ENCODE measurements at regions not wholly inside any gene's neighbourhood (a gene's known extent, or its start where the extent isn't known, plus 50 kb on each side); places are given as distances from the start of the nearest gene placed in this dataset.

DNA sequence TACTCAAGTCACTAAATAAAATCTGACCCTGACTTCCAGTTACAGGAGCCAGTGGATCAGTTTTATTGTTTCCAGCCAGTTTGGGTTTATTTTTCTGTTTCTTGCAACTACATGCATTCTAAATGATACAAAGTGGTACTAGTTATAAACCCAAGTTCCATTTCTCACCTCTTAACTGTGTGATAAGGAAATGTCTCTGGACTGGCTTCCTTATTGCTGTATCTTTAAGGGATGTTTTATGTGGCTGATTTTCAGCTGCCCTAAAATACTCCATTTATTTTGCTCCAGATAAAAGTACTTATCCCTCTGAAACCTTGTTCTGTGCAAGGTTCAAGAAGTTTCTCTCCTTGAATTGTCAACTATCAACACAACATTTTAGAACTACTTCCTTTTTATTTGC, 107.9 kb upstream of the DLX2 start:
- DNase-seq (ENCODE audit: low read depth) = no peak
- H3K4me3 ChIP-seq (ENCODE audit: low read depth, low read length) = no peak overlapping the region
- TF ChIP-seq, protein P1, sequence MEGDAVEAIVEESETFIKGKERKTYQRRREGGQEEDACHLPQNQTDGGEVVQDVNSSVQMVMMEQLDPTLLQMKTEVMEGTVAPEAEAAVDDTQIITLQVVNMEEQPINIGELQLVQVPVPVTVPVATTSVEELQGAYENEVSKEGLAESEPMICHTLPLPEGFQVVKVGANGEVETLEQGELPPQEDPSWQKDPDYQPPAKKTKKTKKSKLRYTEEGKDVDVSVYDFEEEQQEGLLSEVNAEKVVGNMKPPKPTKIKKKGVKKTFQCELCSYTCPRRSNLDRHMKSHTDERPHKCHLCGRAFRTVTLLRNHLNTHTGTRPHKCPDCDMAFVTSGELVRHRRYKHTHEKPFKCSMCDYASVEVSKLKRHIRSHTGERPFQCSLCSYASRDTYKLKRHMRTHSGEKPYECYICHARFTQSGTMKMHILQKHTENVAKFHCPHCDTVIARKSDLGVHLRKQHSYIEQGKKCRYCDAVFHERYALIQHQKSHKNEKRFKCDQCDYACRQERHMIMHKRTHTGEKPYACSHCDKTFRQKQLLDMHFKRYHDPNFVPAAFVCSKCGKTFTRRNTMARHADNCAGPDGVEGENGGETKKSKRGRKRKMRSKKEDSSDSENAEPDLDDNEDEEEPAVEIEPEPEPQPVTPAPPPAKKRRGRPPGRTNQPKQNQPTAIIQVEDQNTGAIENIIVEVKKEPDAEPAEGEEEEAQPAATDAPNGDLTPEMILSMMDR (conservative IDR thresholded peaks at IDR 0.05; ENCODE audit: low read depth, low read length) = no peak

DNA sequence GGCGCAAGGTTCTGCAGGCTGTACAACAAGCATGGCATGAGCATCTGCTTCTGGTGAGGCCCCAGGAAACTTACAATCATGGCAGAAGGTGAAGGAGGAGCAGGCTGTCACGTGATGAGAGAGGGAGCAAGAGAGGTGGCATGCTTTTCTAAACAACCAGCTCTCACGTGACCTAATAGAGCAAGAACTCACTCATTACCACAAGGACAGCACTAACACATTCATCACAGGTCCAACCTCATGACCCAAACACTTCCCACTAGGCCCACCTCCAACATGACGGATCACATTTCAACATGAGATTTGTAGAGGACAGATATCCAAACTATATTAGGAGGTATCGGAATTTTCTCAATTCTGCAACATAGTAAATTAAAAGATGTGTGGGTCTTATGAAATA, 108.8 kb upstream of the DLX2 start:
- no peak for DNase-seq (ENCODE audit: low read depth)
- H3K4me3 ChIP-seq (ENCODE audit: low read depth, low read length) = no peak overlapping the region
- TF ChIP-seq, protein P1 (conservative IDR thresholded peaks at IDR 0.05; ENCODE audit: low read depth, low read length) = no peak

GRCh38 chr2:172213116-172213860, 110.6 kb upstream of the DLX2 start:
- TF ChIP-seq, protein P1 (conservative IDR thresholded peaks at IDR 0.05; ENCODE audit: low read depth, low read length) = no peak

DNA sequence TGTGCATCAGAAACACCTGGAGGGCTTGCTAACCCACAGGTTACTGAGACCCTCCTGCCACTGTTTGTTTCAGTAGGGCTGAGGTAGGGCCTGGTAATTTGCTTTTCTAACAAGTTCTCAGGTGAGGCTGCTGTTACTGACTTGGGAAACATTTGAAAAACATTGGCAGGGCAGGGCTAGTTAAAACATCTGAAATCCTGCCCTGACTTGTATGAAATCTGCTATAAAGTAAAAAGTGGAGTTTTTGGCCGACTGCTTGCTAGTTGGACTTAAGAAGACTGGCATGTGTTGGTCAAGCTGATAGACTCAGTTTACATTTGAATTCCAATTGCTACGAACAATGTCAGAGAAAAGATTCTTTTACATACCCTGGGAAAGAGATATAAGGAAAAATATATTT, 111.6 kb upstream of the DLX2 start:
- H3K4me3 ChIP-seq (ENCODE audit: low read depth, low read length) = no peak overlapping the region
- TF ChIP-seq, protein P1 (conservative IDR thresholded peaks at IDR 0.05; ENCODE audit: low read depth, low read length) = no peak
- no peak for DNase-seq (ENCODE audit: low read depth)

More at GRCh38 chr2:172213116-172213860, 110.6 kb upstream of the DLX2 start:
- no peak for DNase-seq (ENCODE audit: low read depth)
- no peak overlapping the region for H3K4me3 ChIP-seq (ENCODE audit: low read depth, low read length)

- TF ChIP-seq, protein P1 (conservative IDR thresholded peaks at IDR 0.05; ENCODE audit: low read depth, low read length) = no peak
- H3K4me3 ChIP-seq (ENCODE audit: low read depth, low read length) = no peak overlapping the region
- no peak for DNase-seq (ENCODE audit: low read depth)
Observed at GRCh38 chr2:172215172-172215935, 112.7 kb upstream of the DLX2 start.

DNA sequence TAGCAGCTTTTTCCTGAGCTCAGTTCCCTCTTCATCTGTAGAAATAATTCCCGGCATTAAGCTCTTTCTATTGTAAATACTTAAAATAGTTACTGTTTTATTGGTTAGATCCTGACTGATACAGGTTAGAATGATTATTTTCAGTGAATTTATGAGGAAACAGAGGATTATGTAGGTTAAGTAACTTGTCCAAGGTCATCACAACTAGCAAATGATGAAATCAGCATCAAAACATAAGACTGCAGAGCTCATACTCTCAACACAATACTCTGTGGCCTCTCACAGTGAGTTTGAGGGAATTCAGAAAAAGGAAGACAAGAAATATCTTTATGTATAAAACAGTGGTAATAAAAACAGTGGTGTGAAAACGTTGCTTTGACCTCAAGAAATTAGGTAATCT, 113.2 kb upstream of the DLX2 start:
- DNase-seq (ENCODE audit: low read depth) = no peak
- TF ChIP-seq, protein P1 (conservative IDR thresholded peaks at IDR 0.05; ENCODE audit: low read depth, low read length) = no peak
- H3K4me3 ChIP-seq (ENCODE audit: low read depth, low read length) = no peak overlapping the region
